HEK293 (cell line): ENCODE measurements at regions not wholly inside any gene's neighbourhood (a gene's known extent, or its start where the extent isn't known, plus 50 kb on each side); places are given as distances from the start of the nearest gene placed in this dataset.

Experiments used
- CTCF ChIA-PET: fragments of 350-600 bp; formaldehyde crosslinking; extraction: SDS; loops from one replicate; lab custom pipeline; 2021; ENCODE audit warnings: antibody characterized with exemption; lab: Yijun Ruan, JAX
- POLR2A ChIA-PET: fragments of 300-600 bp; formaldehyde crosslinking; extraction: SDS; loops from one replicate; lab custom pipeline; 2020; ENCODE audit warnings: antibody characterized with exemption, inconsistent platforms; lab: Yijun Ruan, JAX
- H3K27ac ChIP-seq: fragments of 200-500 bp; sonication (Bioruptor generic); 2 replicates; pipeline ENCODE4 v1.5.1; 2014; ENCODE audit warnings: low read depth, low read length, control low read depth, inconsistent platforms; ENCODE audit errors: extremely low read depth
- H3K36me3 ChIP-seq, 2 experiments: fragments of 200-500 bp in 1 of 2; sonication (Bioruptor generic) in 1 of 2; 1 replicate in 1 of 2; 2 replicates in 1 of 2; pipeline ENCODE4 v1.5.1; 2014 to 2017; ENCODE audit warnings: inconsistent platforms in 2 of 2, low read length in 2 of 2; ENCODE audit not compliant: control insufficient read depth in 2 of 2, insufficient read depth in 1 of 2
- H3K4me1 ChIP-seq: fragments of 200-500 bp; sonication (Bioruptor generic); 2 replicates; pipeline ENCODE4 v1.5.1; 2014; ENCODE audit warnings: mild to moderate bottlenecking, low read length, inconsistent platforms; ENCODE audit not compliant: control insufficient read depth, insufficient read depth
- H3K4me3 ChIP-seq: 2 replicates; pipeline ENCODE4 v1.5.1; 2011; ENCODE audit warnings: low read depth, mild to moderate bottlenecking, control low read depth, low read length, moderate library complexity
- H3K9me3 ChIP-seq: fragments of 200-500 bp; sonication (Bioruptor generic); 2 replicates; pipeline ENCODE4 v1.5.1; 2014; ENCODE audit warnings: low read depth, low read length, inconsistent platforms; ENCODE audit not compliant: control insufficient read depth, insufficient read depth
- BCL11A ChIP-seq: fragments of 450-650 bp; formaldehyde crosslinking; IDR thresholded peaks from 2 replicates; pipeline ENCODE4 v1.5.1; 2016; ENCODE audit warnings: low read depth, missing biosample characterization, missing genetic modification characterization
- GLI2 ChIP-seq: fragments of 450-650 bp; formaldehyde crosslinking; IDR thresholded peaks from 2 replicates; pipeline ENCODE4; 2017; ENCODE audit warnings: missing biosample characterization, missing genetic modification characterization, low read depth, borderline replicate concordance
- KLF7 ChIP-seq: fragments of 450-650 bp; formaldehyde crosslinking; IDR thresholded peaks from 2 replicates; pipeline ENCODE4 v1.5.1; 2016; ENCODE audit warnings: missing biosample characterization, missing genetic modification characterization, borderline replicate concordance
- PATZ1 ChIP-seq: fragments of 450-650 bp; formaldehyde crosslinking; IDR thresholded peaks from 2 replicates; pipeline ENCODE4 v1.5.1; 2016; ENCODE audit warnings: missing biosample characterization, missing genetic modification characterization
- PRDM1 ChIP-seq: fragments of 450-650 bp; formaldehyde crosslinking; IDR thresholded peaks from 2 replicates; pipeline ENCODE4; 2016; ENCODE audit warnings: missing biosample characterization, missing genetic modification characterization
- SCRT2 ChIP-seq: fragments of 450-650 bp; formaldehyde crosslinking; IDR thresholded peaks from 2 replicates; pipeline ENCODE4 v1.5.1; 2016; ENCODE audit warnings: missing biosample characterization, missing genetic modification characterization
- TCF7L2 ChIP-seq: IDR thresholded peaks from 2 replicates; pipeline ENCODE4 v1.6.1; 2011; ENCODE audit warnings: low read depth, mild to moderate bottlenecking, inconsistent platforms, low read length, moderate library complexity, borderline replicate concordance
- ZBTB11 ChIP-seq: fragments of 450-650 bp; formaldehyde crosslinking; conservative IDR thresholded peaks from 2 replicates; pipeline ENCODE4 v1.5.1; 2016; ENCODE audit warnings: low read depth, missing biosample characterization, missing genetic modification characterization
- ZFHX2 ChIP-seq: fragments of 450-650 bp; formaldehyde crosslinking; conservative IDR thresholded peaks from 2 replicates; pipeline ENCODE4 v1.5.1; 2016; ENCODE audit warnings: missing biosample characterization, missing genetic modification characterization
- ZNF2 ChIP-seq: fragments of 450-650 bp; formaldehyde crosslinking; IDR thresholded peaks from 2 replicates; pipeline ENCODE4 v1.5.1; 2016; ENCODE audit warnings: missing biosample characterization, missing genetic modification characterization
- ZNF354C ChIP-seq: fragments of 450-650 bp; formaldehyde crosslinking; IDR thresholded peaks from 2 replicates; pipeline ENCODE4 v1.5.1; 2016; ENCODE audit warnings: missing biosample characterization, missing genetic modification characterization, low read depth, borderline replicate concordance
- ZNF48 ChIP-seq: fragments of 450-650 bp; formaldehyde crosslinking; IDR thresholded peaks from 2 replicates; pipeline ENCODE4 v1.5.1; 2016; ENCODE audit warnings: missing biosample characterization, missing genetic modification characterization
- ZNF514 ChIP-seq: fragments of 450-650 bp; formaldehyde crosslinking; IDR thresholded peaks from 2 replicates; pipeline ENCODE4 v1.5.1; 2016; ENCODE audit warnings: missing biosample characterization, missing genetic modification characterization
- ZNF549 ChIP-seq: fragments of 450-650 bp; IDR thresholded peaks from 2 replicates; pipeline ENCODE4 v1.5.1; 2018; ENCODE audit warnings: missing biosample characterization, missing genetic modification characterization, mild to moderate bottlenecking, inconsistent platforms, moderate library complexity
- ZNF623 ChIP-seq: fragments of 450-650 bp; formaldehyde crosslinking; IDR thresholded peaks from 2 replicates; pipeline ENCODE4 v1.5.1; 2016; ENCODE audit warnings: missing biosample characterization, missing genetic modification characterization
- ZNF776 ChIP-seq: fragments of 450-650 bp; formaldehyde crosslinking; IDR thresholded peaks from 2 replicates; pipeline ENCODE4 v1.5.0; 2017; ENCODE audit warnings: missing biosample characterization, missing genetic modification characterization, borderline replicate concordance
- ZNF843 ChIP-seq: fragments of 450-650 bp; formaldehyde crosslinking; IDR thresholded peaks from 2 replicates; pipeline ENCODE4 v1.5.1; 2016; ENCODE audit warnings: missing biosample characterization, missing genetic modification characterization
- TF ChIP-seq, protein P1 (sequence below): fragments of 450-650 bp; formaldehyde crosslinking; IDR thresholded peaks from 2 replicates; pipeline ENCODE4 v1.5.1; 2016; ENCODE audit warnings: missing biosample characterization, missing genetic modification characterization, low read depth
- TF ChIP-seq, protein P2 (sequence below): fragments of 450-650 bp; formaldehyde crosslinking; IDR thresholded peaks from 2 replicates; pipeline ENCODE4 v1.5.1; 2016; ENCODE audit warnings: missing biosample characterization, missing genetic modification characterization
- TF ChIP-seq, protein P3 (sequence below): fragments of 450-650 bp; formaldehyde crosslinking; IDR thresholded peaks from 2 replicates; pipeline ENCODE4 v1.5.1; 2016; ENCODE audit warnings: missing biosample characterization, missing genetic modification characterization
- TF ChIP-seq, protein P4 (sequence below): fragments of 450-650 bp; formaldehyde crosslinking; IDR thresholded peaks from 2 replicates; pipeline ENCODE4 v1.5.1; 2017; ENCODE audit warnings: missing biosample characterization, missing genetic modification characterization

DNA sequence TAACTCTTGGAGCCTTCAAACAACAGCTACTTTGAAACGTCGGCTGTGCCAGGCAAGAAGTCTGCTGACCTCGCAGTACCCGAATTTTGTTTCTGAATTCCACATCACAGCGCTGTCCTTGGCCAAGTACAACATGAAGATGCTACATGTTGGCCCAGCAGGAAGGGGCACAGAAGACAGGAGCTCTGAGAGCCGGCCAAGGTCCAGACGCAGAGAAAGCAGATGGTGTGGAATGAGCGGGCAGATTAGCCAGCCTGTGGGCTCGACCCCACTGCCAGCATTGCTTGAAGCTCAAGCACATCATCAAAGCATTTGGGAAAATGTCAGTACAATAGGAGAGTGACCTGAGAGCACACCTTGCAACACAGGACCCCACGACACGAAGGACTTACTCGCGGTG is 64.5 kb downstream of the FZD10 start:
- Histone ChIP-seq H3K4me3 (no peak overlapping the region), H3K36me3 (no peaks in the 10 kb centered on the region), H3K9me3 (no peaks in the 10 kb centered on the region), H3K4me1 (no peaks in the 10 kb centered on the region), H3K27ac (no peak overlapping the region)
- ChIA-PET CTCF (no interaction called here), POLR2A (no interaction called here)
- TF ChIP-seq ZBTB11 (no peak), BCL11A (no peak), TCF7L2 (no peak), ZNF776 (no peak), ZNF2 (tag by site-specific recombination) (no peak), ZNF623 (tag by site-specific recombination) (no peak), PATZ1 (no peak)
- TF ChIP-seq, protein P1, sequence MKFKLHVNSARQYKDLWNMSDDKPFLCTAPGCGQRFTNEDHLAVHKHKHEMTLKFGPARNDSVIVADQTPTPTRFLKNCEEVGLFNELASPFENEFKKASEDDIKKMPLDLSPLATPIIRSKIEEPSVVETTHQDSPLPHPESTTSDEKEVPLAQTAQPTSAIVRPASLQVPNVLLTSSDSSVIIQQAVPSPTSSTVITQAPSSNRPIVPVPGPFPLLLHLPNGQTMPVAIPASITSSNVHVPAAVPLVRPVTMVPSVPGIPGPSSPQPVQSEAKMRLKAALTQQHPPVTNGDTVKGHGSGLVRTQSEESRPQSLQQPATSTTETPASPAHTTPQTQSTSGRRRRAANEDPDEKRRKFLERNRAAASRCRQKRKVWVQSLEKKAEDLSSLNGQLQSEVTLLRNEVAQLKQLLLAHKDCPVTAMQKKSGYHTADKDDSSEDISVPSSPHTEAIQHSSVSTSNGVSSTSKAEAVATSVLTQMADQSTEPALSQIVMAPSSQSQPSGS (tag by site-specific recombination), result no peak

GRCh38 chr12:130227641-130228040 is 65.4 kb downstream of the FZD10 start:
- Histone ChIP-seq H3K27ac (no peak overlapping the region), H3K9me3 (no peaks in the 10 kb centered on the region), H3K4me1 (no peaks in the 10 kb centered on the region), H3K36me3 (no peaks in the 10 kb centered on the region), H3K4me3 (no peak overlapping the region)
- CTCF ChIA-PET, result interaction anchor here (0.7 kb wide), 1 partner anchor 22 kb away, joined by 3 read pairs; no protein-coding TSS in a partner anchor
- POLR2A ChIA-PET, result no interaction called here
- TF ChIP-seq ZFHX2 (tag by site-specific recombination), result no peak
- no peak for TF ChIP-seq ZNF549 (tag by site-specific recombination)
- no peak for TF ChIP-seq ZNF354C (tag by site-specific recombination)
- TF ChIP-seq ZNF514 (tag by site-specific recombination), result no peak
- TF ChIP-seq ZNF843, result no peak
- TF ChIP-seq PRDM1, result no peak
- TF ChIP-seq KLF7 (tag by site-specific recombination), result no peak
- TF ChIP-seq, protein P1 (tag by site-specific recombination), result no peak
- no peak for TF ChIP-seq GLI2 (tag by site-specific recombination)
- TF ChIP-seq ZNF48 (tag by site-specific recombination), result no peak
- TF ChIP-seq SCRT2 (tag by site-specific recombination), result no peak
- TF ChIP-seq, protein P2, sequence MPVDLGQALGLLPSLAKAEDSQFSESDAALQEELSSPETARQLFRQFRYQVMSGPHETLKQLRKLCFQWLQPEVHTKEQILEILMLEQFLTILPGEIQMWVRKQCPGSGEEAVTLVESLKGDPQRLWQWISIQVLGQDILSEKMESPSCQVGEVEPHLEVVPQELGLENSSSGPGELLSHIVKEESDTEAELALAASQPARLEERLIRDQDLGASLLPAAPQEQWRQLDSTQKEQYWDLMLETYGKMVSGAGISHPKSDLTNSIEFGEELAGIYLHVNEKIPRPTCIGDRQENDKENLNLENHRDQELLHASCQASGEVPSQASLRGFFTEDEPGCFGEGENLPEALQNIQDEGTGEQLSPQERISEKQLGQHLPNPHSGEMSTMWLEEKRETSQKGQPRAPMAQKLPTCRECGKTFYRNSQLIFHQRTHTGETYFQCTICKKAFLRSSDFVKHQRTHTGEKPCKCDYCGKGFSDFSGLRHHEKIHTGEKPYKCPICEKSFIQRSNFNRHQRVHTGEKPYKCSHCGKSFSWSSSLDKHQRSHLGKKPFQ, result no peak
- TF ChIP-seq, protein P3, sequence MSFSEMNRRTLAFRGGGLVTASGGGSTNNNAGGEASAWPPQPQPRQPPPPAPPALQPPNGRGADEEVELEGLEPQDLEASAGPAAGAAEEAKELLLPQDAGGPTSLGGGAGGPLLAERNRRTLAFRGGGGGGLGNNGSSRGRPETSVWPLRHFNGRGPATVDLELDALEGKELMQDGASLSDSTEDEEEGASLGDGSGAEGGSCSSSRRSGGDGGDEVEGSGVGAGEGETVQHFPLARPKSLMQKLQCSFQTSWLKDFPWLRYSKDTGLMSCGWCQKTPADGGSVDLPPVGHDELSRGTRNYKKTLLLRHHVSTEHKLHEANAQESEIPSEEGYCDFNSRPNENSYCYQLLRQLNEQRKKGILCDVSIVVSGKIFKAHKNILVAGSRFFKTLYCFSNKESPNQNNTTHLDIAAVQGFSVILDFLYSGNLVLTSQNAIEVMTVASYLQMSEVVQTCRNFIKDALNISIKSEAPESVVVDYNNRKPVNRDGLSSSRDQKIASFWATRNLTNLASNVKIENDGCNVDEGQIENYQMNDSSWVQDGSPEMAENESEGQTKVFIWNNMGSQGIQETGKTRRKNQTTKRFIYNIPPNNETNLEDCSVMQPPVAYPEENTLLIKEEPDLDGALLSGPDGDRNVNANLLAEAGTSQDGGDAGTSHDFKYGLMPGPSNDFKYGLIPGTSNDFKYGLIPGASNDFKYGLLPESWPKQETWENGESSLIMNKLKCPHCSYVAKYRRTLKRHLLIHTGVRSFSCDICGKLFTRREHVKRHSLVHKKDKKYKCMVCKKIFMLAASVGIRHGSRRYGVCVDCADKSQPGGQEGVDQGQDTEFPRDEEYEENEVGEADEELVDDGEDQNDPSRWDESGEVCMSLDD (tag by site-specific recombination), result no peak
- TF ChIP-seq, protein P4, sequence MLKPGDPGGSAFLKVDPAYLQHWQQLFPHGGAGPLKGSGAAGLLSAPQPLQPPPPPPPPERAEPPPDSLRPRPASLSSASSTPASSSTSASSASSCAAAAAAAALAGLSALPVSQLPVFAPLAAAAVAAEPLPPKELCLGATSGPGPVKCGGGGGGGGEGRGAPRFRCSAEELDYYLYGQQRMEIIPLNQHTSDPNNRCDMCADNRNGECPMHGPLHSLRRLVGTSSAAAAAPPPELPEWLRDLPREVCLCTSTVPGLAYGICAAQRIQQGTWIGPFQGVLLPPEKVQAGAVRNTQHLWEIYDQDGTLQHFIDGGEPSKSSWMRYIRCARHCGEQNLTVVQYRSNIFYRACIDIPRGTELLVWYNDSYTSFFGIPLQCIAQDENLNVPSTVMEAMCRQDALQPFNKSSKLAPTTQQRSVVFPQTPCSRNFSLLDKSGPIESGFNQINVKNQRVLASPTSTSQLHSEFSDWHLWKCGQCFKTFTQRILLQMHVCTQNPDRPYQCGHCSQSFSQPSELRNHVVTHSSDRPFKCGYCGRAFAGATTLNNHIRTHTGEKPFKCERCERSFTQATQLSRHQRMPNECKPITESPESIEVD, result no peak
